Heart left ventricle (tissue), 16 donors: ENCODE measurements at regions not wholly inside any gene's neighbourhood (a gene's known extent, or its start where the extent isn't known, plus 50 kb on each side); places are given as distances from the start of the nearest gene placed in this dataset.

Experiments used
- ATAC-seq, 4 donors: fragments of 200-7000 bp; cut with Tn5 transposase; one replicate each; pipeline ENCODE4 v1.9.1; 2020 to 2022; ENCODE audit warnings: moderate library complexity in 4 of 4, mild to moderate bottlenecking in 3 of 4, moderate number of reproducible peaks in 1 of 4
- DNase-seq, 5 donors: peaks; one replicate each; pipeline ENCODE4 v3.0.0-alpha.2; 2020
- H3K27ac ChIP-seq, 12 donors: fragments of 200-600 bp; sonication (generic) in 4 of 12; one replicate each; pipeline versions ENCODE4 v1.5.0 to v1.8.0; 2016 to 2022; ENCODE audit warnings: mild to moderate bottlenecking in 2 of 12
- H3K27me3 ChIP-seq, 9 donors: fragments of 200-600 bp; sonication (generic) in 2 of 9; one replicate each; pipeline versions ENCODE4 v1.5.1 to v1.8.0; 2016 to 2022; ENCODE audit warnings: mild to moderate bottlenecking in 3 of 9
- H3K36me3 ChIP-seq, 9 donors: fragments of 200-600 bp; sonication (generic) in 2 of 9; one replicate each; pipeline versions ENCODE4 v1.5.0 to v1.8.0; 2018 to 2022; ENCODE audit warnings: mild to moderate bottlenecking in 2 of 9
- H3K4me1 ChIP-seq, 12 donors: fragments of 200-600 bp; sonication (generic) in 4 of 12; one replicate each; pipeline versions ENCODE4 v1.5.0 to v1.8.0; 2016 to 2022; ENCODE audit warnings: mild to moderate bottlenecking in 3 of 12
- H3K4me3 ChIP-seq, 12 donors: fragments of 200-600 bp; sonication (generic) in 4 of 12; one replicate each; pipeline versions ENCODE4 v1.5.0 to v1.8.0; 2017 to 2022; ENCODE audit warnings: mild to moderate bottlenecking in 9 of 12, moderate library complexity in 4 of 12
- H3K9me3 ChIP-seq, 12 donors: fragments of 200-600 bp; sonication (generic) in 4 of 12; one replicate each; pipeline versions ENCODE4 v1.5.0 to v1.8.0; 2016 to 2022; ENCODE audit warnings: mild to moderate bottlenecking in 1 of 12
- CTCF ChIP-seq, 12 donors: fragments of 200-600 bp; sonication (generic) in 4 of 12; IDR thresholded peaks; one replicate each; pipeline versions ENCODE4 v1.5.0 to v1.8.0; 2018 to 2022; ENCODE audit warnings: antibody characterized with exemption in 12 of 12, mild to moderate bottlenecking in 5 of 12
- POLR2A ChIP-seq, 2 donors: fragments of 450-650 bp; IDR thresholded peaks; one replicate each; pipeline ENCODE4 v1.6.1; 2017; ENCODE audit warnings: antibody characterized with exemption in 2 of 2, mild to moderate bottlenecking in 2 of 2, moderate library complexity in 2 of 2
- WGBS, 4 donors: extraction: QIAGEN DNeasy Blood & Tissue Kit in 2 of 4; methylation state at CpG; one replicate each; pipeline versions ENCODE4 v1.1.5 to v1.1.7; 2013 to 2018; 5-methylcytosine and 5-hydroxymethylcytosine counted together
- intact Hi-C, 10 donors: fragments of 100-400 bp; cut with DNase I; formaldehyde crosslinking; loops; one replicate each; pipeline versions ENCODE4 v1.11.1 to v1.14.2; 2022
- donor health status: ischemic (EF 13 %, LVEDD 7.1; RV severe dilation, severe dysfunction).
- donor health status: healthy with polysubstance abuse.
- donor health status: DM: no; HTN: yes; CAD: no.
- donor health status: DM: no; HTN: no; CAD: no.
- donor health status: ischemic (EF 25% LVEDD 6.9; RV normal size, moderate dysfunction).
- donor health status: ischemic (EF 25% LVEDD 5.7; RV mildly dilated, moderate dysfunction).
- donor health status: healthy.
- donor health status: DM: yes; HTN: yes; CAD: no.
- donor health status: ischemic (EF 35%, LVEDD 5.7; RV mildly dilated, moderate dysfunction).
- donor health status: nonischemic (EF 11% LVEDD 7.7; RV severe dilation, severe dysfunction).
- donor health status: DM: yes; HTN: yes; CAD: no.
- donor health status: PGD.
- donor health status: ischemic (EF 29% LVEDD 5.4; RV normal size, mild dysfunction).
- donor health status: nonischemic (EF 23%, LVEDD 6.1; RV moderate dilation, normal function).

DNA sequence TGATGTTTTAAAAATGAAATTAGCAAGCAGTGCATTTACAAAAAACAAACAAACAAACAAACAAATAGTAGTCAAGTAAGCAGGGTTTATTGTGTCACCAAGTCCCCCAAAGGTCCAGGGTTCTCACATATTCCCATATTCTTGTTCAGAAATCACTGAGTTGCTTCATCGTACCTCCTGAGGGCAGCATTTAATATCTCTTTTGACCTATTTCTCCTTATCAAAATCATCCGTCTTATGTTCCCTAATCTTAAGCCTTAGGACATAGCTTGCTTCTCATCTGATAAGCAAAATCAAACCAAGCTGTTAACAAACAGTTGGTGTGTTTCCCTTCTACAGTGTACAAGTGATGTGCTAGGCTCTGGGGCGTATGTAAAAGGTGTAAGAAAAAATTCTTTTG lies 109.5 kb upstream of the MAN2A1 start:
- no peak for TF ChIP-seq CTCF (IDR thresholded peaks at IDR 0.05)
- no peak for TF ChIP-seq POLR2A (IDR thresholded peaks at IDR 0.05)
- Histone ChIP-seq H3K4me1 (peaks cover 0 to 10% (median 0%) of the 10 kb centered on the region in 12 donors), H3K36me3 (no peaks in the 10 kb centered on the region), H3K27me3 (no peaks in the 10 kb centered on the region), H3K4me3 (no peak overlapping the region), H3K27ac (no peak overlapping the region), H3K9me3 (peaks cover 0 to 10% (median 0%) of the 10 kb centered on the region in 12 donors)
- no peak for ATAC-seq
- intact Hi-C loops: no loop called here
- WGBS, 4 donors: 68 to 74% (median 72%) methylated on average over 3 of the region's 3 CpGs
- no peak for DNase-seq

GRCh38 chr5:109575506-109575905 lies 114.2 kb upstream of the MAN2A1 start:
- WGBS, 4 donors: 83 to 86% (median 85%) methylated on average over 2 of the region's 2 CpGs
- H3K27me3 ChIP-seq: no peaks in the 10 kb centered on the region
- ATAC-seq (no peak), DNase-seq (no peak)
- H3K4me1 ChIP-seq: no peaks in the 10 kb centered on the region
- TF ChIP-seq CTCF (IDR thresholded peaks at IDR 0.05): no peak
- TF ChIP-seq POLR2A (IDR thresholded peaks at IDR 0.05): no peak
- no peaks in the 10 kb centered on the region for H3K36me3 ChIP-seq
- no peak overlapping the region for H3K27ac ChIP-seq
- peaks cover 0 to 10% (median 0%) of the 10 kb centered on the region in 12 donors for H3K9me3 ChIP-seq
- H3K4me3 ChIP-seq: no peak overlapping the region
- intact Hi-C loops: no loop called here

- TF ChIP-seq CTCF (IDR thresholded peaks at IDR 0.05) (no peak), POLR2A (IDR thresholded peaks at IDR 0.05) (no peak)
- Histone ChIP-seq H3K9me3 (peaks cover 0 to 10% (median 0%) of the 10 kb centered on the region in 12 donors), H3K36me3 (no peaks in the 10 kb centered on the region), H3K4me3 (no peak overlapping the region), H3K27ac (no peak overlapping the region), H3K4me1 (no peaks in the 10 kb centered on the region), H3K27me3 (no peaks in the 10 kb centered on the region)
- DNase-seq (no peak), ATAC-seq (no peak)
- intact Hi-C loops: no loop called here
Measured at GRCh38 chr5:109574985-109575384, 114.7 kb upstream of the MAN2A1 start.

DNA sequence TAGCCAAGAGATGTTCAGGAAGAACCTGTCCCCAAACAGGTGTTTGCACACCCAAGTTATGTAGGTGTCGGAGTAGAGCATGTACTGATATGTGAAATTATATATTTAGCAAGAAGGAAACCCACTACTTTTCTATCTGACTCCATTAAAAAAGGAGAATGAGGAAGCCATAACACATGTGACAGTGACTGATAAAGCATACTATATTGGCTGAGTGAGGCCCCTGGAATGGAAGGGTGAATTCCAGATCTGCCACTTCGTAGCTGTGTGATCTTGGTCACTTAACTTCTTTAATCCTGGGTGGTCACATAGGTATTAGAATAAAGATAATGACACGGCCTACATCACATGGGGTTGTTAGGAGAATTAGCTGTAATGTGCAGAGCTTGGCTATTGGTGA lies 116.0 kb upstream of the MAN2A1 start:
- Histone ChIP-seq H3K4me1 (no peaks in the 10 kb centered on the region), H3K36me3 (no peaks in the 10 kb centered on the region), H3K9me3 (peaks cover 0 to 10% (median 0%) of the 10 kb centered on the region in 12 donors), H3K27me3 (no peaks in the 10 kb centered on the region), H3K4me3 (no peak overlapping the region), H3K27ac (no peak overlapping the region)
- WGBS, 4 donors: 76 to 84% (median 82%) methylated on average over 3 of the region's 3 CpGs
- ATAC-seq: no peak
- no peak for TF ChIP-seq POLR2A (IDR thresholded peaks at IDR 0.05)
- no peak for TF ChIP-seq CTCF (IDR thresholded peaks at IDR 0.05)
- DNase-seq: no peak
- intact Hi-C loops: no loop called here
